ENCODE measurements at regions not wholly inside any gene's neighbourhood (a gene's known extent, or its start where the extent isn't known, plus 50 kb on each side); places are given as distances from the start of the nearest gene placed in this dataset.

- TF ChIP-seq CTCF (IDR thresholded peaks at IDR 0.05) (no peak), POLR2A (IDR thresholded peaks at IDR 0.05) (no peak), POLR2AphosphoS5 (IDR thresholded peaks at IDR 0.05) (no peak)
Observed at GRCh38 chr2:180676520-180677025, 303.8 kb upstream of the UBE2E3 start.
